Adipocyte (in vitro differentiated cells): ENCODE measurements at regions not wholly inside any gene's neighbourhood (a gene's known extent, or its start where the extent isn't known, plus 50 kb on each side); places are given as distances from the start of the nearest gene placed in this dataset.

Experiments
- DNase-seq: peaks from one replicate; pipeline ENCODE4 v3.0.0-alpha.2; 2015; ENCODE audit warnings: low read depth
- H3K27me3 ChIP-seq: replicated peaks from 2 replicates; pipeline ENCODE4 v1.7.0; 2013; ENCODE audit warnings: mild to moderate bottlenecking, low read length, moderate library complexity; ENCODE audit not compliant: control insufficient read depth, insufficient read depth
- H3K36me3 ChIP-seq: 2 replicates; pipeline ENCODE4 v1.7.0; 2013; ENCODE audit warnings: low read length, mild to moderate bottlenecking, moderate library complexity; ENCODE audit not compliant: control insufficient read depth, insufficient read depth, severe bottlenecking
- H3K4me1 ChIP-seq: 2 replicates; pipeline ENCODE4 v1.7.0; 2013; ENCODE audit warnings: mild to moderate bottlenecking, low read length, moderate library complexity; ENCODE audit not compliant: control insufficient read depth, insufficient read depth
- H3K4me3 ChIP-seq: 2 replicates; pipeline ENCODE4 v1.7.0; 2013; ENCODE audit warnings: mild to moderate bottlenecking, low read length, moderate library complexity
- H3K9ac ChIP-seq: 2 replicates; pipeline ENCODE4 v1.7.0; 2013; ENCODE audit warnings: mild to moderate bottlenecking, low read length, moderate library complexity
- H3K9me3 ChIP-seq: 2 replicates; pipeline ENCODE4 v1.7.0; 2013; ENCODE audit warnings: mild to moderate bottlenecking, low read length, moderate library complexity; ENCODE audit not compliant: control insufficient read depth

GRCh38 chr3:105162448-105162847 is 204.3 kb upstream of the ALCAM start:
- H3K36me3 ChIP-seq = no peaks in the 10 kb centered on the region
- no peak overlapping the region for H3K9ac ChIP-seq
- no peak overlapping the region for H3K4me3 ChIP-seq
- H3K9me3 ChIP-seq = no peaks in the 10 kb centered on the region
- peaks cover 4% of the 10 kb centered on the region for H3K4me1 ChIP-seq
- no peaks in the 10 kb centered on the region for H3K27me3 ChIP-seq
- no peak for DNase-seq

GRCh38 chr3:105166893-105167292 is 199.8 kb upstream of the ALCAM start:
- H3K4me1 ChIP-seq = peaks cover 4% of the 10 kb centered on the region
- no peaks in the 10 kb centered on the region for H3K9me3 ChIP-seq
- no peak overlapping the region for H3K9ac ChIP-seq
- H3K36me3 ChIP-seq = no peaks in the 10 kb centered on the region
- DNase-seq = peak; percentile 64
- no peaks in the 10 kb centered on the region for H3K27me3 ChIP-seq
- no peak overlapping the region for H3K4me3 ChIP-seq

GRCh38 chr3:105170423-105170822 is 196.3 kb upstream of the ALCAM start:
- Histone ChIP-seq H3K9ac (no peak overlapping the region), H3K4me3 (no peak overlapping the region), H3K9me3 (no peaks in the 10 kb centered on the region), H3K36me3 (no peaks in the 10 kb centered on the region), H3K4me1 (peaks cover 4% of the 10 kb centered on the region), H3K27me3 (no peaks in the 10 kb centered on the region)
- DNase-seq = no peak

- Histone ChIP-seq H3K9ac (no peak overlapping the region), H3K36me3 (no peaks in the 10 kb centered on the region), H3K4me3 (no peak overlapping the region), H3K4me1 (no peaks in the 10 kb centered on the region), H3K27me3 (no peaks in the 10 kb centered on the region), H3K9me3 (no peaks in the 10 kb centered on the region)
- DNase-seq = no peak
These were observed 192.6 kb upstream of the ALCAM start for GRCh38 chr3:105174017-105174615.

- no peaks in the 10 kb centered on the region for H3K4me1 ChIP-seq
- peak; percentile 78 for DNase-seq
- no peaks in the 10 kb centered on the region for H3K9me3 ChIP-seq
- no peaks in the 10 kb centered on the region for H3K36me3 ChIP-seq
- no peaks in the 10 kb centered on the region for H3K27me3 ChIP-seq
- no peak overlapping the region for H3K4me3 ChIP-seq
- H3K9ac ChIP-seq = no peak overlapping the region
These were observed 189.1 kb upstream of the ALCAM start for GRCh38 chr3:105177576-105177975.

DNA sequence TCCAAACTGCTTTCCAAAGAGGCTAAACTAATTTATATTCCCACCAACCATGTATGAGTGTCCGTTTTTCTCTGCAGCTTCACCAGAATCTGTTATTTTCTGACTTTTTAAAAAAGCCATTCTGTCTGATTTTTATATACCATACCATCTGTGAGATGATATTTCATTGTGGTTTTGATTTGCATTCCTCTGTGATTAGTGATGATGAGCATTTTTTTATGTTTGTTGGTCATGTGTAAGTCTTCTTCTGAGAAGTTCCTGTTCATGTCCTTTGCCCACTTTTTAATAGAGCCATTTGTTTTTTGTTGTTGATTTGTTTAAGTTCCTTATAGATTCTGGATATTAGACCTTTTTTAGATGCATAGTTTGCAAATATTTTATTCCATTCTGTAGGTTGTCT is 179.4 kb upstream of the ALCAM start:
- Histone ChIP-seq H3K4me1 (no peaks in the 10 kb centered on the region), H3K4me3 (no peak overlapping the region)
- DNase-seq = no peak

DNA sequence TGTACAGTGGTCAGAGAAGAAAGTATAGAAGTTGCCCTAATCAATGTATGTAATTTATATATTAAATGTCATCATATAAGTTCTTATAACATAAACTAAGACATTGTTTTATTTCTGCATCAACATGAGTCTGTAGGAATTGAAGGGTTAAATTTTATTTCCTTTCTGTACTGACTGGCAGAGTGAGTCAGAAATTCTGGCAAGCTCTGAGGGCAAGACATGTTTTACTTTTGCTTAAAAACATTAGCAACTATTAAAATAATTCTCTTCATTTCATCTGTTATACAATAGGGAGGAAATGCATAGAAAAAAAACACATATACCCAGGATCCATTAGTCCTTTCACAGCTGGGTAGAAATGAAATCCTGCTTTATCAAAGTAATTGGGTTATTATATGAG is 171.4 kb upstream of the ALCAM start:
- peaks cover 13% of the 10 kb centered on the region for H3K4me1 ChIP-seq
- peak; percentile 65 for DNase-seq
- H3K27me3 ChIP-seq = no peaks in the 10 kb centered on the region
- no peak overlapping the region for H3K9ac ChIP-seq
- H3K9me3 ChIP-seq = no peaks in the 10 kb centered on the region
- peak overlapping the region; percentile 43 for H3K4me3 ChIP-seq
- H3K36me3 ChIP-seq = no peaks in the 10 kb centered on the region

More for the DNA sequence above, 179.4 kb upstream of the ALCAM start:
- H3K9ac ChIP-seq = no peak overlapping the region
- H3K9me3 ChIP-seq = peaks cover 4% of the 10 kb centered on the region
- H3K36me3 ChIP-seq = no peaks in the 10 kb centered on the region
- H3K27me3 ChIP-seq = no peaks in the 10 kb centered on the region

DNA sequence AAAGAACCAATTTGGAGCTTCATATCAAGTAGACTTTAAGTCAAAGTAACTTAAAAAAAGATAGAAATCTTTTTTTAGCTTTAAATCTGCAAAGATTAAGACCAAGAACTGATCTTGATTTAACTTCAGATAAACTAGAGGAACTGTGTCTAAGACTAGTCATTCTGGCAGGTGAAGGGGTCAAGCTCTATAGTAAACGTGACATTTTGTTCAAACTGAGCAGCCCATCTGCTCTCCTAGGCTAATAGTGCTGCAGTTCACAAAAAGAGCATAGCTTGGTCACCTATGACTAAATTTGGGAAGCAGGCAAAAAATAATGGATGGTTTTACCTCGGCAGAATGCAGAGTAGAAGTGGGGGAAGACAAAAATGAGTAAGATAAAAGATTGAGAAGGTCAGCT is 168.8 kb upstream of the ALCAM start:
- Histone ChIP-seq H3K27me3 (no peaks in the 10 kb centered on the region), H3K36me3 (no peaks in the 10 kb centered on the region), H3K4me1 (peaks cover 13% of the 10 kb centered on the region), H3K4me3 (no peak overlapping the region), H3K9me3 (no peaks in the 10 kb centered on the region), H3K9ac (no peak overlapping the region)
- DNase-seq = no peak

DNA sequence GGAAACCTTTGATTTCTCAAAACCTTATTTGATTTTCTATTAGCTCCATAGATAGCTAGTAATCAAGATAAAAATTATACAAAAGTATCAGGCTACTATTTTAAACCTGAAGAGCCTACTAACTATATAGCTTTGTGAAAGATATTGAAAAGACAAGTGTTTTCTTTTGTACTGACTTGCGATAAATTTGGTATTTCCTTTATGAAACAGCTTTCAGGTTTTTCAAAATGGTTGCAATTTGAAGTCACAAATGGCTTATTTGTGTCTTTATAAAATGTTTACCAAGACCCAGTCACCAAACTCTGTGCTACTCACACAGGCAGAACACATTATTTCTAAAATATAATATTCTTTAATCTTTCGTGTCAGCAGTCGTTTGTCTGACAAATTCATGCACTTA is 167.5 kb upstream of the ALCAM start:
- no peak for DNase-seq
- H3K4me1 ChIP-seq = peaks cover 13% of the 10 kb centered on the region
- no peaks in the 10 kb centered on the region for H3K9me3 ChIP-seq
- H3K4me3 ChIP-seq = no peak overlapping the region
- H3K36me3 ChIP-seq = no peaks in the 10 kb centered on the region
- no peaks in the 10 kb centered on the region for H3K27me3 ChIP-seq
- H3K9ac ChIP-seq = no peak overlapping the region

GRCh38 chr3:105210141-105210540 is 156.6 kb upstream of the ALCAM start:
- no peak overlapping the region for H3K9ac ChIP-seq
- H3K27me3 ChIP-seq = no peaks in the 10 kb centered on the region
- no peaks in the 10 kb centered on the region for H3K36me3 ChIP-seq
- no peaks in the 10 kb centered on the region for H3K4me1 ChIP-seq
- no peaks in the 10 kb centered on the region for H3K9me3 ChIP-seq
- H3K4me3 ChIP-seq = no peak overlapping the region
- no peak for DNase-seq

DNA sequence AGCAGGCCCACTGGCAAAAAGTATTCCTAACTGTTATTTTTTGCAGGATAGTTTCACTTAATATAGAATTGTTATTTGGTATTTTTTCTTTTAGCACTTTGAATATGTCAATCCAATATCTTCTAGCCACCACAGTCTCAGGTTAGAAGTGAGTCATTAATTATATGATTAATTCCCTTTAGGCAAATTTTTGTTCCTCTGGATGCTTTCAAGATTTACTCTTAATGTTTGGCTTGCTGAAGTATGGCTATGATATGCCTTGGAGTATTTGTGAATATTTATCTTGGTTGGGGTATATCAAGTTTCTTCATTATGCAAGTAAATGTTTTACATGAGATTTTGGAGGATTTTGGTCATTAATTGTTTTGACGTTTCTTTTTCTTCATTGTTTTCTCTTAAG is 152.1 kb upstream of the ALCAM start:
- no peak for DNase-seq
- no peak overlapping the region for H3K9ac ChIP-seq
- no peaks in the 10 kb centered on the region for H3K9me3 ChIP-seq
- H3K36me3 ChIP-seq = no peaks in the 10 kb centered on the region
- no peak overlapping the region for H3K4me3 ChIP-seq
- H3K27me3 ChIP-seq = no peaks in the 10 kb centered on the region
- H3K4me1 ChIP-seq = no peaks in the 10 kb centered on the region

DNA sequence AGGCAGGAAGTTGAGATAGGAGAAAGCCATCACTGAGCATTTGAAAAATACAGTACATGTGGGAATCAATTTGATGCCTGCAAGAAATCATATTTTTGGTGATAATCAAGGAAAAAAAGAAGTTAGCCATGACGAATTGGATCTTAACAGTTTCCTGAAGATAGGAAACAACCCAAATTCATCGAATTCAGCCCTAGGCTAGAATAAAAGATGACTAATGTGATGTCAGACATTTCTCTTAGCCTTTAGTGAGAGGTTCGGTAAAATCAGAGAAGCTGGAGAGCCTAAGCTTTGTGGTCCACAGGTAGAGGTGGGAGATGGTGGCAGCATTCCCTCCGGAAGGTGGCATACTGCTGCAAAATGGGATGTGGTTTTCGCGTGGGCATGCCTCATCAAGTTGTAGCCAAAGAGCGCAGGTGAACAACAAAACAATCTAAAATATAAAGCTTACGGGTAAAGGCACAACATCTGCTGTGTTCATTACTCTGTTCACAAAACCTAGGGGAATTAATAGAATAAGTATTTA is 144.1 kb upstream of the ALCAM start:
- DNase-seq = no peak
- Histone ChIP-seq H3K4me3 (no peak overlapping the region), H3K4me1 (no peaks in the 10 kb centered on the region), H3K27me3 (no peaks in the 10 kb centered on the region), H3K36me3 (no peaks in the 10 kb centered on the region), H3K9me3 (no peaks in the 10 kb centered on the region), H3K9ac (no peak overlapping the region)
